T-cell (primary cell): ENCODE measurements at regions not wholly inside any gene's neighbourhood (a gene's known extent, or its start where the extent isn't known, plus 50 kb on each side); places are given as distances from the start of the nearest gene placed in this dataset.

Experiments
- ATAC-seq, 4 experiments: fragments of 200-7000 bp in 3 of 4; fragments of 150-1000 bp in 1 of 4; cut with Tn5 transposase; replicated peaks in 1 of 4; 1 replicate in 3 of 4; 2 replicates in 1 of 4; pipeline ENCODE4 v1.10.0; 2021; ENCODE audit warnings: moderate library complexity in 3 of 4, mild to moderate bottlenecking in 2 of 4, moderate number of reproducible peaks in 1 of 4
- CTCF ChIA-PET, 2 donors: fragments of 300-600 bp; sonication (Branson Sonifier 250); formaldehyde crosslinking; loops; one replicate each; lab custom pipeline; 2022; ENCODE audit warnings: antibody characterized with exemption in 2 of 2; lab: Charles Lee
- POLR2A ChIA-PET, 2 donors: fragments of 300-600 bp; sonication (Branson Sonifier 250); formaldehyde crosslinking; loops; one replicate each; lab custom pipeline; 2022; ENCODE audit warnings: antibody characterized with exemption in 2 of 2; lab: Charles Lee
- DNase-seq, 35 experiments: peaks; one replicate each; pipeline versions ENCODE4 v3.0.0 to v3.0.0-alpha.2; 2013 to 2023
- H3K27ac ChIP-seq: one replicate; pipeline ENCODE4 v1.5.1; 2013; ENCODE audit warnings: low read length
- H3K27me3 ChIP-seq, 2 experiments: replicated peaks in 1 of 2; 1 replicate in 1 of 2; 2 replicates in 1 of 2; pipeline versions ENCODE4 v1.6.1 to v1.7.0; 2013; ENCODE audit warnings: low read length in 1 of 2, mixed read lengths in 1 of 2; ENCODE audit not compliant: control insufficient read depth in 2 of 2, insufficient read depth in 2 of 2; ENCODE audit errors: extremely low read depth in 1 of 2
- H3K36me3 ChIP-seq, 2 donors: 1 replicate in 1 of 2; 2 replicates in 1 of 2; pipeline versions ENCODE4 v1.6.1 to v1.7.0; 2013; ENCODE audit warnings: low read length in 1 of 2; ENCODE audit not compliant: control insufficient read depth in 2 of 2, insufficient read depth in 1 of 2; ENCODE audit errors: extremely low read depth in 1 of 2
- H3K4me1 ChIP-seq, 2 experiments: 1 replicate in 1 of 2; 2 replicates in 1 of 2; pipeline versions ENCODE4 v1.6.1 to v1.7.0; 2013; ENCODE audit warnings: low read length in 2 of 2, mixed read lengths in 1 of 2; ENCODE audit not compliant: insufficient read depth in 2 of 2, control insufficient read depth in 1 of 2; ENCODE audit errors: extremely low read depth in 1 of 2
- H3K4me3 ChIP-seq, 2 donors: 1 replicate in 1 of 2; 2 replicates in 1 of 2; pipeline versions ENCODE4 v1.5.1 to v1.7.0; 2013; ENCODE audit warnings: mild to moderate bottlenecking in 2 of 2, low read length in 1 of 2, moderate library complexity in 1 of 2; ENCODE audit not compliant: control insufficient read depth in 1 of 2; ENCODE audit errors: extremely low read depth in 1 of 2
- H3K9me3 ChIP-seq: 2 replicates; pipeline ENCODE4 v1.7.0; 2013
- H3K27ac Mint-ChIP-seq, 2 donors: one replicate each; pipeline ENCODE4 v1.8.0; 2020 to 2021; ENCODE audit warnings: mild to moderate bottlenecking in 2 of 2, mixed read lengths in 2 of 2
- H3K27me3 Mint-ChIP-seq, 2 donors: one replicate each; pipeline ENCODE4 v1.8.0; 2021 to 2022; ENCODE audit warnings: mixed read lengths in 2 of 2
- H3K36me3 Mint-ChIP-seq: one replicate; pipeline ENCODE4 v1.8.0; 2021; ENCODE audit warnings: mixed read lengths
- H3K4me1 Mint-ChIP-seq, 3 donors: one replicate each; pipeline ENCODE4 v1.8.0; 2020 to 2022; ENCODE audit warnings: mixed read lengths in 3 of 3, mild to moderate bottlenecking in 1 of 3
- H3K4me3 Mint-ChIP-seq, 3 donors: one replicate each; pipeline ENCODE4 v1.8.0; 2020 to 2022; ENCODE audit warnings: mild to moderate bottlenecking in 3 of 3, mixed read lengths in 3 of 3, moderate library complexity in 3 of 3
- H3K9me3 Mint-ChIP-seq, 3 donors: one replicate each; pipeline ENCODE4 v1.8.0; 2020 to 2022; ENCODE audit warnings: mixed read lengths in 3 of 3
- WGBS: methylation state at CpG from one replicate; pipeline ENCODE4 v1.1.5; 2013; ENCODE audit warnings: missing lambda C conversion rate; ENCODE audit not compliant: insufficient coverage; 5-methylcytosine and 5-hydroxymethylcytosine counted together

DNA sequence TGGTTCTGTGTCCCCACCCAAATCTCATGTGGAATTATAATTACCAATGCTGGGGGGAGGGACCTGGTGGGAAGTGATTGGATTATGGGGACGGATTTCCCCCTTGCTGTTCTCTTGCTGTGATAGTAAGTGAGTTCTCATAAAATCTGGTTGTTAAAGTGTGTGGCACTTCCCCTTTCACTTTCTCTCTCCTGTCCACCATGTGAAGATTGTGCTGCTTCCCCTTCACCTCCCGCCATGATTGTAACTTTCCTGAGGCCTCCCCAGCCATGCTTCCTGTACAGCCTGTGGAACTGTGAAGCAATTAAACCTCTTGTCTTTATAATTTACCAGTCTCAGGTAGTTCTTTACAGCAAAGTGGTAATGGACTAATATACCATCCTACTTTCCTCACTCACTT is 289.6 kb downstream of the EFHB start:
- H3K4me3 Mint-ChIP-seq, result no peak overlapping the region
- H3K27me3 ChIP-seq, result no peaks in the 10 kb centered on the region
- H3K36me3 Mint-ChIP-seq, result no peaks in the 10 kb centered on the region
- peaks cover 0 to 3% of the 10 kb centered on the region in 2 donors for H3K27me3 Mint-ChIP-seq
- H3K27ac ChIP-seq, result no peak overlapping the region
- no peak overlapping the region for H3K4me3 ChIP-seq
- H3K4me1 ChIP-seq, result no peaks in the 10 kb centered on the region
- no CpG with 5 or more reads among the region's 2 CpGs for WGBS
- ATAC-seq (no peak), DNase-seq (no peak)
- H3K9me3 Mint-ChIP-seq, result peaks cover 0 to 6% (median 5%) of the 10 kb centered on the region in 3 donors
- H3K9me3 ChIP-seq, result no peaks in the 10 kb centered on the region
- H3K27ac Mint-ChIP-seq, result no peak overlapping the region
- POLR2A ChIA-PET, result no interaction called here
- CTCF ChIA-PET, result no interaction called here
- H3K36me3 ChIP-seq, result no peaks in the 10 kb centered on the region
- no peaks in the 10 kb centered on the region for H3K4me1 Mint-ChIP-seq

DNA sequence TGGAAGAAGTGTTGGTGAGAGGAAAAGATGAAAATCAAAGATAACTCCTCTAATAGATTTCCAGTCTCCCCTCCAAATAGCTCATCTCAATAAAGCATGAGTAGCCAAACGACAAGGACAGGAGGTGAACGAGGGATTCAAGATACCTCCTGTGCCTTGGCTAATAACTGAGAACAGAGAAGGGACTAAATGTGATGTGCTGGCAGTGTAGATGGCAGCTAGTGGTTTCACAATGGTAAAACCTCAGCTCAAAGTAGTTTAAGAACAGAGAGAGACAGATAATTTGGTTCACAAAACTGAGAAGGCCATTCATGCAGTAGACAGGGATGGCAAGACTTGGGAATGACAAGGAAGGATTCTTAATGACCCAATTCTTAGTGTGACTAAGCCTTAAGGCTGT is 292.6 kb downstream of the EFHB start:
- POLR2A ChIA-PET, result no interaction called here
- no CpG with 5 or more reads among the region's 2 CpGs for WGBS

DNA sequence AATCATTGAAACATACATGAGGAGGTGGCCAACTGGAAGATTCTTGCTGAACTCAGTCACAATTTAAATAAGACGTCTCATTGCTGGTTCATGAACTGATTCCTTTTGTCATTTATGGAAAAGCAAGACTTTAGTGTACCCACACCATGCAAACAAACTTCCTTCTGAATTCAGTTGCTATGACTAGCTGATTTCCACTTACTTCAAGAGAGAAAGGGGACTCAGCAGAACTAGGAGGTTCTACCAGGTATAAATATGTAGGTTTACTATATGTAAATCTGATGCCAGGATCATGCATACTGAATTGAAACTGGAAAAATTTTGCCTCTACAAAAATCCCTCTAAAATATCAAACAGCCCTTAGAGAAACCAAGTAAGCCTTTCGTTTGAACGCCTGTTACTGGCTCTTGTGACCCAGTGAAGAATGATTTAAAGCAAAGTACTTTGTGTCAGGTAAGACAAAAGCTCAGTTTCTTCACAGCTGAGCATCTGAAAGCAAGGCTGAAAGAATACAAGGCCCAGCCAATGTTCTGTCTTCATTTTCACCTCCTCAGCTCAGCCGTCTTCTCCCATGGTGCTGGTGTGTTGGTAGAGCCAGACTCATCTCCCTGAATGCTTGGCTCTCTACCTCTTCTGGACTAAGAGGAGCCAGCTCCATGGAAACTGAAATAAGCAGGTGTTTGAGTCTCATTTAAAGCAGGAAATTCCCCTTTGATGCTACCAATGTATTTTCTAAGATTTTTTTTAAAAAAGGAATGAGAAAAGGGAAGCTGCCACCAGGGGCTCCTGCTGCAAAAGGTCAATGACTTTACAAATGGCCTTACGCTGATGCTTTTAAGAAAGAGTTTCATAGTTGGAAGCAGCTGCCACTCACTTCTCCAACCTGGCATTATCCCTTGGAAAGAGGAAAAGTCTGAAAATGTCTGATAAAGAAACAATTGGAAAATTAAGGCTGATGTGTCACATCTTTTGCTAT is 301.6 kb downstream of the EFHB start:
- Mint-ChIP-seq H3K27ac (no peak overlapping the region), H3K4me1 (no peaks in the 10 kb centered on the region), H3K9me3 (peaks cover 2 to 4% (median 4%) of the 10 kb centered on the region in 3 donors), H3K36me3 (no peaks in the 10 kb centered on the region), H3K4me3 (no peak overlapping the region), H3K27me3 (peaks cover 0 to 6% of the 10 kb centered on the region in 2 donors)
- DNase-seq (no peak), ATAC-seq (no peak)
- ChIA-PET CTCF (no interaction called here), POLR2A (no interaction called here)
- H3K4me1 ChIP-seq, result no peaks in the 10 kb centered on the region
- 100% methylated on average over 1 of the region's 5 CpGs for WGBS
- H3K4me3 ChIP-seq, result no peak overlapping the region
- no peak overlapping the region for H3K27ac ChIP-seq
- H3K9me3 ChIP-seq, result no peaks in the 10 kb centered on the region
- no peaks in the 10 kb centered on the region for H3K27me3 ChIP-seq
- H3K36me3 ChIP-seq, result no peaks in the 10 kb centered on the region

More for the DNA sequence above, 292.6 kb downstream of the EFHB start:
- Histone ChIP-seq H3K4me1 (no peaks in the 10 kb centered on the region), H3K36me3 (no peaks in the 10 kb centered on the region), H3K9me3 (no peaks in the 10 kb centered on the region), H3K27ac (no peak overlapping the region), H3K27me3 (no peaks in the 10 kb centered on the region), H3K4me3 (no peak overlapping the region)
- H3K36me3 Mint-ChIP-seq, result no peaks in the 10 kb centered on the region
- H3K27me3 Mint-ChIP-seq, result peaks cover 0 to 5% of the 10 kb centered on the region in 2 donors
- H3K4me1 Mint-ChIP-seq, result no peaks in the 10 kb centered on the region
- peaks cover 3 to 8% (median 5%) of the 10 kb centered on the region in 3 donors for H3K9me3 Mint-ChIP-seq
- no peak overlapping the region for H3K27ac Mint-ChIP-seq
- ATAC-seq (no peak), DNase-seq (no peak)
- CTCF ChIA-PET, result no interaction called here
- no peak overlapping the region for H3K4me3 Mint-ChIP-seq

DNA sequence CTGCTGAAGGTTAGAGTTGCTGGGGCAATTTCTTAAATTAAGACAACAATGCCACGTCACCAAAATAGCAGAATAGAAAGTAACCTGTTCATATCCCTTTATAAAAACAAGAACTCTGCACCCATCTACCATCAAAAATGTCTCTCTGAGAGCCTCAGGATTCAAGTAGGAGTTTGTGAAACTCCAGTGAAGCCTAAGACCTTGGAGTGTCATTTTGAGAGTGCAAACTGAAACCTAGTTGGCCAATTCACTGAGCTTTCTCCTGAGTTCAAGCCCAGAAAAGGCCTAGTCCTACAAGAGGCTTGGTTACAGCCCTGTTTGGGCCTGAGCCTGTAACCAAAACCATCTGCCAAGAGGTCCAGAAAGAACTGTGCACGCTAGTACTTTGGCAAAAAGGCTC is 335.1 kb downstream of the EFHB start:
- 67% methylated on average over 1 of the region's 2 CpGs for WGBS

DNA sequence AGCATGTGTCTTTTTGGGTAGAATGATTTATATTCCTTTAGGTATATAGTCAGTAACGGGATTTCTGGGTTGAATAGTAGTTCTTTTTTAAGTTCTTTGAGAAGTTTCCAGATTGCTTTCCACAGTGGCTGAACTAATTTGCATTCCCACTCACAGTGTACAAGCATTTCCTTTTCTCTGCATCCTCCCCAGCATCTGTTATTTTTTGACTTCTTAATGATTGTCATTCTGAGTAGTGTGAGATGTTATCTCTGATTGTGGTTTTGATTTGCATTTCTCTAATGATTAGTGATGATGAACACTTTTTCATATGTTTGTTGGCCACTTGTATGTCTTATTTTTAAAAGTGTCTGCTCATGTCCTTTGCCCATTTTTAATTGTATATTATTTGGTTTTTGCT is 337.6 kb downstream of the EFHB start:
- H3K4me3 Mint-ChIP-seq, result no peak overlapping the region
- ChIA-PET CTCF (no interaction called here), POLR2A (no interaction called here)
- Histone ChIP-seq H3K27ac (no peak overlapping the region), H3K4me1 (no peaks in the 10 kb centered on the region), H3K9me3 (no peaks in the 10 kb centered on the region), H3K4me3 (no peak overlapping the region), H3K27me3 (no peaks in the 10 kb centered on the region), H3K36me3 (no peaks in the 10 kb centered on the region)
- H3K9me3 Mint-ChIP-seq, result peaks cover 2 to 12% (median 4%) of the 10 kb centered on the region in 3 donors
- ATAC-seq (no peak), DNase-seq (no peak)
- no peaks in the 10 kb centered on the region for H3K36me3 Mint-ChIP-seq
- peaks cover 0 to 3% of the 10 kb centered on the region in 2 donors for H3K27me3 Mint-ChIP-seq
- no peaks in the 10 kb centered on the region for H3K4me1 Mint-ChIP-seq
- H3K27ac Mint-ChIP-seq, result no peak overlapping the region
- no CpG with 5 or more reads among the region's 1 CpG for WGBS

More for the DNA sequence above, 335.1 kb downstream of the EFHB start:
- H3K36me3 Mint-ChIP-seq, result no peaks in the 10 kb centered on the region
- Histone ChIP-seq H3K27ac (no peak overlapping the region), H3K27me3 (no peaks in the 10 kb centered on the region), H3K36me3 (no peaks in the 10 kb centered on the region), H3K4me3 (no peak overlapping the region), H3K4me1 (no peaks in the 10 kb centered on the region), H3K9me3 (no peaks in the 10 kb centered on the region)
- H3K27ac Mint-ChIP-seq, result no peak overlapping the region
- CTCF ChIA-PET, result no interaction called here
- ATAC-seq, result no peak
- H3K4me3 Mint-ChIP-seq, result no peak overlapping the region
- no peaks in the 10 kb centered on the region for H3K4me1 Mint-ChIP-seq
- DNase-seq, result no peak
- H3K27me3 Mint-ChIP-seq, result peaks cover 0 to 3% of the 10 kb centered on the region in 2 donors
- POLR2A ChIA-PET, result no interaction called here
- H3K9me3 Mint-ChIP-seq, result peaks cover 0 to 8% (median 2%) of the 10 kb centered on the region in 3 donors

DNA sequence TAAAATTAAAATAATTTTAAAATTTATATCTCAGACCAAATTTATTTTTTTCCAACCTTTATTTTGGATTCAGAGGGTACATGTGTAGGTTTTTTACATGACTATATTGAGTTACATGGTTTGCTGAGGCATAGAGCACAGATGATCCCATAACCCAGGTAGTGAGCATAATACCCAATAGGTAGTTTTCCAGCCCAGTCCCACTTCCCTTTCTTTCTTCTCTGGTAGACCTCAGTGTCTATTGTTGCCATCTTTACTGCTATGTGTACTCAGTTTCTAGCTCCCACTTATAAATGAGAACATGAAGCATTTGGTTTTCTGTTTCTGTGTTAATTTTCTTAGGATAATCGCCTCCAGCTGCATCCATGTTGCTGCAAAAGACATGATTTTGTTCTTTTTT is 338.1 kb downstream of the EFHB start:
- Mint-ChIP-seq H3K4me3 (no peak overlapping the region), H3K36me3 (no peaks in the 10 kb centered on the region), H3K27me3 (peaks cover 0 to 3% of the 10 kb centered on the region in 2 donors), H3K9me3 (peaks cover 2 to 12% (median 4%) of the 10 kb centered on the region in 3 donors), H3K27ac (no peak overlapping the region), H3K4me1 (no peaks in the 10 kb centered on the region)
- Histone ChIP-seq H3K27ac (no peak overlapping the region), H3K4me1 (no peaks in the 10 kb centered on the region), H3K27me3 (no peaks in the 10 kb centered on the region), H3K4me3 (no peak overlapping the region), H3K36me3 (no peaks in the 10 kb centered on the region), H3K9me3 (no peaks in the 10 kb centered on the region)
- no CpG with 5 or more reads among the region's 1 CpG for WGBS
- POLR2A ChIA-PET, result no interaction called here
- DNase-seq (no peak), ATAC-seq (no peak)
- CTCF ChIA-PET, result no interaction called here
